Activated T-cell treated with anti-CD3 and anti-CD28 coated beads for 1 hour (primary cell): ENCODE measurements at regions not wholly inside any gene's neighbourhood (a gene's known extent, or its start where the extent isn't known, plus 50 kb on each side); places are given as distances from the start of the nearest gene placed in this dataset.

Experiments
- DNase-seq: peaks from one replicate; pipeline ENCODE4 v3.0.0-alpha.2; 2020; ENCODE audit warnings: low read depth

- DNase-seq: no peak
These were observed 169.0 kb upstream of the IRX6 start for GRCh38 chr16:55154956-55155355.

GRCh38 chr16:55155815-55156214 lies 168.2 kb upstream of the IRX6 start:
- no peak for DNase-seq

GRCh38 chr16:55169780-55170179 lies 154.2 kb upstream of the IRX6 start:
- DNase-seq: no peak

DNA sequence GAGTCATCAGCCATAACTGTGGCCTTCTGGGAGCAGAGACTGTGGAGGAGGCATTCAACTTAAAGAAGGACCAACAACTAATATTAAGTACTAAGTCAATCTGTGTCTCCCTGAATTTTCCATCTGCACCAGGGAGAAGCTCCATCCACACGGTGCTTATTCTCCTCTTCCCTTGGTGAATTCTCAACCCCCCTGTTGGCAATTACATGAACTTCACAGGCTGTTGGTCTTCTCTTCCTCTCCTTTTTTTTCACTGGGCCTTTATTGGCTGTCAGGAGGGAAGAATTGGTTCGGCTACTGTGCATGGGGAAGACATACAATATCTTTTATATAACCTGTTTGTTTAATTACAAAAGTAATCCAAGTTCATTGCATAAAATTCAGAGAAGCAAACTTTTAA lies 152.8 kb upstream of the IRX6 start:
- no peak for DNase-seq

DNA sequence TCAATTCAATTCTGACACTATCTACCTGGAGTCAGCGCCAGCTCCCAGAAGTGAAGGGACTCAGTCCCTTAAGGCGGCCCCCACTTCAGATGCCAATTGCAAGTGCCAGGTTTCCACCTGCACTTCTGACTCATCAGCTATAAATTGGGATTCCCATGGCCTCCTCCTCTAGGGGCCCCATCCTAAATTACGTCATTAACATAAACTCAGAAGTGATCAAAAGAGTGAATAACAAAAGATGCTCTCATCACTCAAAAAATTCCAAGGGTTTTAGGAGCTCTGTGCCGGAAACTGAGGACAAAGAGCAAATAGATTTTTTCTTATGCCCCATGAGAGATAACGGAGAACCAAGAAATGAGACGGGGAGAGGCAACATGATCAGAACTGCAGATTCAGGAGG lies 148.6 kb upstream of the IRX6 start:
- no peak for DNase-seq

GRCh38 chr16:55176901-55177300 lies 147.1 kb upstream of the IRX6 start:
- no peak for DNase-seq

DNA sequence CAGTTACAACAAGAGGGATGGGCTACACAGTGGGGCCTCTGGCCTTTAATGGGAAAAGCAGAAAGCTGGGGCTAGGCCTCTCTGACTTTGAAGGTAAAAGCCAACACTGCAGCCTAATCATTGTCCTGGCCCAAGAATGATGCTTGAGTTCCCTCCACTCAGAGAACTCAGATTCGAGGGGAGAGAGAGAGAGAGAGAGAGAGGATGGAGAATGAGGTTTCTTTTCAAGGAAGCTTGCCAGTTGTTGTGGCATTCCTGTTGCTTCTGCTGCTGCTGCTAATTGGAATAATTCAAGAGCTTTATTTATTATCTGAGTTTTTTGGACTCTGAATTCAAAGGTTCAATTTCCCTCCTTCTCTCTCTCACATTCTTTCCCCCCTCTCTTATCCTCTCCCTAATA lies 144.6 kb upstream of the IRX6 start:
- DNase-seq: no peak

DNA sequence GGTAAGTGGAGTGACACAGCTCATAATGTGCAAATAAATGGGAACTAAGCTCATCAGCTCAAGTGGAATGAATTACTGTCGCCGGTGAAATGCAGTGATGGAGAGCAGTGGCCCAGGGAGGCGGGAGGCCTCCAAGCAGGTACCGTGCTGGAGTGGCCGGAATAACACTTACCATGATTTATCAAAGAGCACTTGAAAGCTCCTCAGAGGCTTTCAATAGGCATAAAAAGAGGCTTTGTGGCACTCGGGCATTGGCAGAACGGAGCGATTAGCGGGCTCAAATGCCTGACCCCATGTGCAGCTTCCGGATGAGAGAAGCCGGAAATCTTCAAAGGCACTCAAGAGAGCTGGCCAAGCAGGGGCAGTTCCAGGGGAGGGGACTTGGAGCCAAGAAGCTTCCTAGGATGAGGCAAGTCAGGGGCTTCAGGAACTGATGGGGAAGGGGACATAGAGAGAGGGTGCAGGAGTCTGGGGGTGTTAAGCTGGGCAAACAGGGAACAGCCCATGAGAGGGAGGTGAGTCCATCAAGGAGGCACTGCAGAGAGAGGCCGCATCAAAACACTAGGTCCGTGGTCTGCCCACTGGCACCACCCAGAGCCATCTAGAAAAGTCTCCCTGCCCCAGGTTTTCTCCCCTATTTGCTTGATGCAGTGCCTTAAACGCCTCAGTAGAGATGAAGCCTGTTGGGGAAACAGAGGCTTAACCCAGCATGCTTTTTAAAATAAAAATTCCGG lies 144.0 kb upstream of the IRX6 start:
- DNase-seq: no peak

DNA sequence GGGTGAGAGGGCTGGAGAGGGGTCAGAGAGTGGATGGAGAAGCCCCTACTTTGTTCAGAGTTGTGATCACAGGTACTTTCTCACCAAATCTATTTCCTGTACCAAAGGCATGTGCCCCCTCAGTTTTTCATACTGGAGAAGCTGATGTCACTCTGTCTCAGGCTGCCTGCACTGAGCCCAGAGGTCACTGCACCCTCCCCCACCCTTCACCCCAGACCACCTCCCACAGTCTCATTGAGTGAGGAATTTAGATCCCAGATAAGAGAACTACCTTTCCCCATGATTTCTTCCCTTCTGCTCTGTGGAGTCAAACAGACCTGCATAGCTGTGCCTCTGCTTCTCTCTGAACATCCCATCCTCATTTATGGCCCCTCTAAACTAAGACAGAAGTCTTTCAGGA lies 140.0 kb upstream of the IRX6 start:
- DNase-seq: no peak

DNA sequence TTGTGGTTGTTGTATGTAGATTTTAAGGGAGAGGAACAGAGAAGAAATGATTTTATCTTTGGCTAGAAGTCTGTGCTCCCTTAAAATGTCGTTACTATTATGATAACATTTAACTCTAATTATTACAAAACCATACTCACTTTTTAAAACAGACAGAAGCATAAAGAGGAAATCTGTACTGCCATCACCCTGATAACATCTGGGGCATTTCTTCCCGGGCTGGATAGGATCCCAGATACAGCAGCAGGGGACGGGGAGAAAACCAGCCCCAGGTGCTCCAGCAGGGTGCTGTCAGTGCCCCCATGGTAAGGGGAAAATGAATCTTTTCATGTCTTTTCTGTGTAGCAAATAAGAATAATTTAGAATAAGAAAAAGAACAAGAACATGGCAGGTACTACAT lies 139.4 kb upstream of the IRX6 start:
- no peak for DNase-seq

GRCh38 chr16:55189224-55189623 lies 134.8 kb upstream of the IRX6 start:
- no peak for DNase-seq

- DNase-seq: no peak
These were observed 134.0 kb upstream of the IRX6 start for GRCh38 chr16:55189682-55190636.

DNA sequence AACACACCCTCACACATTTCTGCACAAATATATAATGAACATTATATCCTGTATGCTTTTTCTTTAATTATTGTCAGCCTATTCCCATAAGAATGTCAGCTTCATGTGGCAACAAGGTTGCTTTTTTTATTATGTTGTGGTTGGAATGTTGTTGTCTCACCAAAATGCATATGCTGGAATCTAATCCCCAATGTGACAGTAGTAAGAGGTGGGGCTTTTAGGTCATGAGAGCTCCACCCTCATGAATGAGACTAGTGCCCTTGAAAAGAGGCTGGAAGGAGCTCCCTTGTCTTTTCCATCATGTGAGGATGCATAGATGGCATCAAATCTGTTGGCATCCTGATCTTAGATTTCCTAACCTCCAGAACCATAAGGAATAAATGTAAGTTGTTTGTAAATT lies 131.3 kb upstream of the IRX6 start:
- DNase-seq: no peak

- no peak for DNase-seq
These were observed 120.4 kb upstream of the IRX6 start for GRCh38 chr16:55203570-55203969.

DNA sequence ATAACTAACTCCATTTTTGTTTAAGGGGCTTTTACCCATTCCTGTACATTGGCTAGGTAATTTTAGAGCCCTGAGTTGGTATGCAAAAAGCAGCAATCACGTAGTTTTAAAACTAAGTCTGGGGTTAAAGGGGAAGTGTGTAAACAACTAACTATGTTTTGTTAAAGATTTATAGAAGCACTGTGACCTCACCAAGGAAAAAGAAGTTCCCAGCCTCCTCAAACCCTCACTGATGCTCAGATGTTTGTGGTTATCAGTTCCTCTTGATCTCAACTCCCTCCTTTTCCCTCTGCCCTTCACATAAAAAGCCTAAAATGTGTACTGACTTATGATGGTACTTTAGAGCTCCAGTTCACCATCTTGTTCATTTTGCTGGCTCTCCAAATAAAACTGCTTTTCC lies 119.9 kb upstream of the IRX6 start:
- DNase-seq: no peak

- DNase-seq: no peak
These were observed 119.1 kb upstream of the IRX6 start for GRCh38 chr16:55204923-55205322.

DNA sequence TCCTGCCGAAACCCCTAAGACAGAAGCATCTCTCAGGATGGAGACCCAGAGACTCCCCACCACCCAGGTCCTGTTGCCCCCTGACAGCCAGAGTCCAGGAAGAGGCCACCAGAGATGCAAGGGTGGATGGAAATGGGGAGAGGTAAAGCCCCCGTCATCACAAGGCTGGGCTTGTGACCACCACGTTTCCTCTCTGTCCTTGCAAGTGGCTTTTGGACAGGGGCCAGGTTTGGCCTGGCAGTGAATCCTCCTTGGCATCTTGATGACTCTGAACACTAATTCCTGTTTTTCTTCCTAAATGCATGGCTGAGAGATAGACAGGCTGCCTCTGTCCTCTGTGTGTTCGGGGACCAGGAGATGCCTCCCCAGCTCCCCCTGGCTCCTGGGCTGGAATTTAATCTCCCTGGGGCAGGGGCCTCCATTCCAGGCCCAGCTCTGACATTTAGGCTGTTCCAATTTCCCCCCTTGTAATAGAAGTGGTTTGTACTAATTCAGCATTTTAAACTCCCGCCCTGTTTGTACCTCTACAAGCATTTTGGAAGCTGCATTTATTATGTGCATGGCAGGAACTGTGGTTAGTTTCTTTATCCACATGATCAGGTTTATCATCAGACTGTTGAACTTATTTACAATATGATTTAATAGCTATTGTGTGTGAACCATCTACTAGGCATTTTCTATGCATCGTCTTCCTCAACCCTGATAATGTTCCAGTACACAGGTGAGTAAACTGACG lies 116.1 kb upstream of the IRX6 start:
- DNase-seq: no peak

- DNase-seq: no peak
These were observed 114.4 kb upstream of the IRX6 start for GRCh38 chr16:55209626-55210025.

- DNase-seq: no peak
These were observed 111.2 kb upstream of the IRX6 start for GRCh38 chr16:55212791-55213190.

DNA sequence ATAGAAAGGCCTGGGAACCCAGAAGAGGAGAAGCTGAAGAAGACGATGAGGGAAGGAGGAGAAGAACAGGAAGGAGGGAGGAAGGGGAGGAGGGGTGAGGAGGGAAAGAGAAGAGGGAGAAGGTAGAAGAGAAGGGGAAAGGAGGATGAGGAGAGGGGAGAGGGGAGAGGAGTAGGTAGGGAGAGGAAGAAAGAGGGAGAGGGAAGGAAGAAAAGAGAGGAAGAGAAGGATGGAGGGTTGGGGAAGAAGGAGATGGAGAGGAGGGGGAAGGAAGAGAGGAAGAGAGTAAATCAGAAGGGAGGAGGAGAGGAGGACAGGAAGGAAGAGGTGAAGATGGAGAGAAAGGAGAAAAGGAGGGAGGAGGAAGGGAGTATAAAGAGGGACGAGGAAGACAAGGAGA lies 109.6 kb upstream of the IRX6 start:
- DNase-seq: no peak

GRCh38 chr16:55214974-55215494 lies 109.0 kb upstream of the IRX6 start:
- no peak for DNase-seq

DNA sequence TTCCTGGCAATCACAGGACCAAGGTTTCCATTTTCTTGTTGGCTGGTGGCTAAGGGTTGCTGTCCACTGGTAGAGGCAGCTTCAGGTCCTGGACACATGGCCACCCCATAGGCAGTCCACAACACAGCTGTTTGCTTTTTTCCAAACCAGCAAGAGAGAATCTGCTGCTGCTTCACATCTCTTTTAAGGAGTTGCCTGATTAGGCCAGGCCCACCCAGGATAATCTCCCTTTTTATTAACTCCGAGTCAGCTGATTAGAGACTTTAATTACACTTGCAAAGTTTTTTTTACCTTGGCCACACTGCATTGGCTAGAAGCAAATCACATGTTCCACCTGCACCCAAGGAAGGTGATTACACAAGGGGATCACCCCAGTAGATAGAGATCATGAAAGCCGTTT lies 106.6 kb upstream of the IRX6 start:
- DNase-seq: no peak

DNA sequence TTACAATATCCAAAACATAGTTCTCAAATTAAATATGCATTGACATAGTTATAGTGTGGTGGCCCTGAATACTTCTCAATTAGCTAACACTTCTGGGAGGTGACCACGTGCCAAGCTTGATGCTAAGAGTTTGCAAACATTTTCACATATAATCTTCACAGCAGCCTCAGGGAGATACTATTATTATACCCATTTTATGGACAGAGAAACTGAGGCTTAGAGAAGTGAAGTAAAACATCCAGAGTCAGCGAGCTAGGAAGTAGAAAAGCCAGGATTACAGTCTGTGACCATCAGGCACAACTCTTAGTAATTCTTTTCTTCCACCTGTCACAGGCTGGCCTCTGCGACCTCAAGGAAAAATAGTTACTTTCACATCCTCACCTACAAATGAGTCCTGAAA lies 102.2 kb upstream of the IRX6 start:
- DNase-seq: no peak
